Ovary (tissue), 3 donors: ENCODE measurements at regions not wholly inside any gene's neighbourhood (a gene's known extent, or its start where the extent isn't known, plus 50 kb on each side); places are given as distances from the start of the nearest gene placed in this dataset.
"Not testable (repeated sequence)": the region's sequence is repeated elsewhere in the genome, so short reads cannot be mapped to it uniquely, and the experiment has no call there.

Experiments
- POLR2A ChIP-seq: fragments of 450-650 bp; IDR thresholded peaks from one replicate; pipeline ENCODE4 v1.6.1; 2017; ENCODE audit warnings: antibody characterized with exemption, mild to moderate bottlenecking, moderate library complexity
- TF ChIP-seq, protein P1 (sequence below), 3 donors: fragments of 450-650 bp in 2 of 3; fragments of 200-600 bp in 1 of 3; IDR thresholded peaks; one replicate each; pipeline versions ENCODE4 v1.5.1 to v1.8.0; 2016 to 2022; ENCODE audit warnings: antibody characterized with exemption in 3 of 3, mild to moderate bottlenecking in 1 of 3
- donor health status: DM: no; HTN: no; CAD: no.

DNA sequence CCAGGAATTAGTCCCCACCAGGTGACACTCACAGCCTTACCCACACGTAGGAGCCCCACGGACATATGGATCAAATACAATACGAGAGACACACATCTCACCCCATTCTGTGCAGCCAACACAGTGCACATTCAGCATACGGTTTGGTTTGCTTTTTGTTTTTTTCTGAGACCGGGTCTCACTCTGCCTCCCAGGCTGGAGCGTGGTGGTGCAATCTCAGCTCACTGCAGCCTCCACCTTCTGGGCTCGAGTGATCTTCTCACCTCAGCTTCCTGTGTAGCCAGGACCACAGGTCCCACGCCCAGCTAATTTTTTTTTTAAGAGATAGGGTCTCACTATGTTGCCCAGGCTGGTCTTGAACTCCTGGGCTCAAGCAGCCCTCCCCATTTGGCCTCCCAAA, 102.8 kb downstream of the POTEB start:
- TF ChIP-seq, protein P1, sequence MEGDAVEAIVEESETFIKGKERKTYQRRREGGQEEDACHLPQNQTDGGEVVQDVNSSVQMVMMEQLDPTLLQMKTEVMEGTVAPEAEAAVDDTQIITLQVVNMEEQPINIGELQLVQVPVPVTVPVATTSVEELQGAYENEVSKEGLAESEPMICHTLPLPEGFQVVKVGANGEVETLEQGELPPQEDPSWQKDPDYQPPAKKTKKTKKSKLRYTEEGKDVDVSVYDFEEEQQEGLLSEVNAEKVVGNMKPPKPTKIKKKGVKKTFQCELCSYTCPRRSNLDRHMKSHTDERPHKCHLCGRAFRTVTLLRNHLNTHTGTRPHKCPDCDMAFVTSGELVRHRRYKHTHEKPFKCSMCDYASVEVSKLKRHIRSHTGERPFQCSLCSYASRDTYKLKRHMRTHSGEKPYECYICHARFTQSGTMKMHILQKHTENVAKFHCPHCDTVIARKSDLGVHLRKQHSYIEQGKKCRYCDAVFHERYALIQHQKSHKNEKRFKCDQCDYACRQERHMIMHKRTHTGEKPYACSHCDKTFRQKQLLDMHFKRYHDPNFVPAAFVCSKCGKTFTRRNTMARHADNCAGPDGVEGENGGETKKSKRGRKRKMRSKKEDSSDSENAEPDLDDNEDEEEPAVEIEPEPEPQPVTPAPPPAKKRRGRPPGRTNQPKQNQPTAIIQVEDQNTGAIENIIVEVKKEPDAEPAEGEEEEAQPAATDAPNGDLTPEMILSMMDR (IDR thresholded peaks at IDR 0.05): not testable (repeated sequence)
- TF ChIP-seq POLR2A: not testable (repeated sequence)
